IMR-90 (cell line): ENCODE measurements at regions not wholly inside any gene's neighbourhood (a gene's known extent, or its start where the extent isn't known, plus 50 kb on each side); places are given as distances from the start of the nearest gene placed in this dataset.
"Not testable (repeated sequence)": the region's sequence is repeated elsewhere in the genome, so short reads cannot be mapped to it uniquely, and the experiment has no call there.

ENCODE experiments used
- ATAC-seq: fragments of 200-7000 bp; cut with Tn5 transposase; 2 replicates; pipeline ENCODE4 v1.9.1; 2020; ENCODE audit warnings: low read depth, mild to moderate bottlenecking, moderate library complexity
- BruUV-seq: library from RNA; stranded (reverse); fragments of 400-500 nt; replicated peaks from 2 replicates; lab custom pipeline; 2021; lab: Mats Ljungman, UMichigan
- CTCF ChIA-PET: fragments of 300-600 bp; formaldehyde crosslinking; extraction: SDS; loops from one replicate; lab custom pipeline; 2021; ENCODE audit warnings: antibody characterized with exemption; lab: Yijun Ruan, JAX
- POLR2A ChIA-PET: fragments of 300-600 bp; sonication (Branson Sonifier 250); formaldehyde crosslinking; loops from one replicate; lab custom pipeline; 2022; ENCODE audit warnings: antibody characterized with exemption; ENCODE audit not compliant: unreplicated experiment; lab: Charles Lee
- DNase-seq: peaks from one replicate; pipeline ENCODE4 v3.0.0; 2013
- H2AFZ ChIP-seq: replicated peaks from 2 replicates; pipeline ENCODE3; 2013; ENCODE audit warnings: low read length, mild to moderate bottlenecking; ENCODE audit not compliant: poor library complexity
- H2AK5ac ChIP-seq: 2 replicates; pipeline ENCODE4 v1.6.1; 2013; ENCODE audit warnings: low read depth, low read length, inconsistent platforms
- H2AK9ac ChIP-seq: replicated peaks from 2 replicates; pipeline ENCODE3; 2013; ENCODE audit warnings: mild to moderate bottlenecking, low read depth, low read length, moderate library complexity; ENCODE audit not compliant: poor library complexity
- H2BK120ac ChIP-seq: 2 replicates; pipeline ENCODE4 v1.6.1; 2013; ENCODE audit warnings: low read depth, low read length, inconsistent platforms
- H2BK15ac ChIP-seq: 3 replicates; pipeline ENCODE4 v1.6.1; 2013; ENCODE audit warnings: low read depth, low read length, inconsistent platforms
- H2BK20ac ChIP-seq: 2 replicates; pipeline ENCODE4 v1.6.1; 2013; ENCODE audit warnings: low read depth, mild to moderate bottlenecking, inconsistent platforms, low read length, moderate library complexity
- H2BK5ac ChIP-seq: 2 replicates; pipeline ENCODE4 v1.6.1; 2013; ENCODE audit warnings: mild to moderate bottlenecking, low read depth, low read length, inconsistent platforms; ENCODE audit not compliant: poor library complexity, severe bottlenecking
- H3K14ac ChIP-seq: replicated peaks from 2 replicates; pipeline ENCODE4 v1.6.1; 2013; ENCODE audit warnings: low read depth, low read length, inconsistent platforms
- H3K18ac ChIP-seq: 2 replicates; pipeline ENCODE4 v1.6.1; 2013; ENCODE audit warnings: low read depth, low read length, control low read depth
- H3K23ac ChIP-seq: 2 replicates; pipeline ENCODE4 v1.6.1; 2013; ENCODE audit warnings: low read depth, low read length, inconsistent platforms
- H3K27ac ChIP-seq: 2 replicates; pipeline ENCODE4 v1.5.1; 2013; ENCODE audit warnings: mild to moderate bottlenecking, control low read depth, low read length; ENCODE audit not compliant: insufficient read depth
- H3K27me3 ChIP-seq: 2 replicates; pipeline ENCODE4 v1.6.1; 2013; ENCODE audit warnings: low read length; ENCODE audit not compliant: control insufficient read depth, insufficient read depth
- H3K36me3 ChIP-seq: 2 replicates; pipeline ENCODE4 v1.6.1; 2013; ENCODE audit warnings: low read length, mixed read lengths; ENCODE audit not compliant: control insufficient read depth, insufficient read depth
- H3K4ac ChIP-seq: 2 replicates; pipeline ENCODE4 v1.6.1; 2013; ENCODE audit warnings: low read depth, low read length, inconsistent platforms
- H3K4me1 ChIP-seq: 2 replicates; pipeline ENCODE4 v1.6.1; 2013; ENCODE audit warnings: low read length, mixed read lengths; ENCODE audit not compliant: control insufficient read depth, insufficient read depth
- H3K4me2 ChIP-seq: 2 replicates; pipeline ENCODE4 v1.6.1; 2013; ENCODE audit warnings: low read depth, mild to moderate bottlenecking, control low read depth, low read length, moderate library complexity
- H3K4me3 ChIP-seq: 2 replicates; pipeline ENCODE4 v1.5.1; 2013; ENCODE audit warnings: low read depth, mild to moderate bottlenecking, control low read depth, low read length, moderate library complexity; ENCODE audit not compliant: insufficient read depth
- H3K56ac ChIP-seq: 2 replicates; pipeline ENCODE4 v1.6.1; 2013; ENCODE audit warnings: low read length, inconsistent platforms; ENCODE audit not compliant: insufficient read depth; ENCODE audit errors: extremely low read depth
- H3K79me1 ChIP-seq, 2 experiments: 2 replicates each; pipeline ENCODE4 v1.6.1; 2013; ENCODE audit warnings: low read length in 2 of 2, inconsistent platforms in 1 of 2, low read depth in 1 of 2
- H3K9ac ChIP-seq: 2 replicates; pipeline ENCODE4 v1.6.1; 2013; ENCODE audit warnings: low read depth, low read length, control low read depth
- H3K9me1 ChIP-seq: 2 replicates; pipeline ENCODE4 v1.6.1; 2013; ENCODE audit warnings: low read length, inconsistent platforms; ENCODE audit not compliant: insufficient read depth
- H3K9me3 ChIP-seq: 2 replicates; pipeline ENCODE4 v1.6.1; 2013; ENCODE audit warnings: low read length; ENCODE audit not compliant: control insufficient read depth, insufficient read depth
- H4K20me1 ChIP-seq: 2 replicates; pipeline ENCODE4 v1.6.1; 2013; ENCODE audit warnings: low read length, inconsistent platforms; ENCODE audit not compliant: insufficient read depth
- H4K5ac ChIP-seq: 2 replicates; pipeline ENCODE4 v1.6.1; 2013; ENCODE audit warnings: mild to moderate bottlenecking, low read depth, low read length, control low read depth
- H4K8ac ChIP-seq, 2 experiments: 2 replicates each; pipeline ENCODE4 v1.6.1; 2013; ENCODE audit warnings: low read depth in 2 of 2, low read length in 2 of 2, control low read depth in 1 of 2, inconsistent platforms in 1 of 2
- H4K91ac ChIP-seq: 2 replicates; pipeline ENCODE4 v1.6.1; 2013; ENCODE audit warnings: low read depth, low read length, inconsistent platforms; ENCODE audit not compliant: insufficient read depth
- NFE2L2 ChIP-seq: fragments of 150-350 bp; IDR thresholded peaks from 2 replicates; pipeline ENCODE4 v1.6.1; 2016; ENCODE audit warnings: low read depth, mild to moderate bottlenecking, low read length
- POLR2A ChIP-seq: IDR thresholded peaks from 2 replicates; pipeline ENCODE4 v1.6.1; 2012; ENCODE audit warnings: mild to moderate bottlenecking, low read depth, low read length
- RCOR1 ChIP-seq: IDR thresholded peaks from 2 replicates; pipeline ENCODE4 v1.6.1; 2012; ENCODE audit warnings: mild to moderate bottlenecking, low read length, improper control_type of control experiment; ENCODE audit not compliant: insufficient replicate concordance
- WGBS, 2 experiments: methylation state at CpG; one replicate each; pipeline versions ENCODE4 v1.1.5 to v1.1.7; 2013; ENCODE audit warnings: missing lambda C conversion rate in 2 of 2; ENCODE audit not compliant: insufficient read length in 1 of 2; ENCODE audit errors: extremely low coverage in 2 of 2; 5-methylcytosine and 5-hydroxymethylcytosine counted together
- dilution Hi-C: fragments of 300-500 bp; cut with HindIII; formaldehyde crosslinking; loops from one replicate; pipeline ENCODE4 v1.14.3; 2018; ENCODE audit warnings: low sequenced_read_pairs; ENCODE audit not compliant: unreplicated experiment
- in situ Hi-C: fragments of 300-500 bp; cut with MboI; formaldehyde crosslinking; loops from 3 replicates; pipeline ENCODE4 v1.14.3; 2019; ENCODE audit warnings: low sequenced_read_pairs, inconsistent platforms, mixed read lengths
- intact Hi-C: fragments of 100-400 bp; cut with micrococcal nuclease; formaldehyde crosslinking; loops from 2 replicates; pipeline ENCODE4 v1.10.0; 2022
- TF ChIP-seq, protein P1 (sequence below): conservative IDR thresholded peaks from 2 replicates; pipeline ENCODE4 v1.5.1; 2012; ENCODE audit warnings: mild to moderate bottlenecking, low read depth, low read length, improper control_type of control experiment
- TF ChIP-seq, protein P2 (sequence below): fragments of 150-350 bp; IDR thresholded peaks from 2 replicates; pipeline ENCODE4 v1.6.1; 2016; ENCODE audit warnings: low read depth, mild to moderate bottlenecking, low read length, moderate library complexity, borderline replicate concordance
- TF ChIP-seq, protein P3 (sequence below): fragments of 150-350 bp; IDR thresholded peaks from 2 replicates; pipeline ENCODE4 v1.6.1; 2017; ENCODE audit warnings: mild to moderate bottlenecking, antibody characterized with exemption, low read length, low read depth

DNA sequence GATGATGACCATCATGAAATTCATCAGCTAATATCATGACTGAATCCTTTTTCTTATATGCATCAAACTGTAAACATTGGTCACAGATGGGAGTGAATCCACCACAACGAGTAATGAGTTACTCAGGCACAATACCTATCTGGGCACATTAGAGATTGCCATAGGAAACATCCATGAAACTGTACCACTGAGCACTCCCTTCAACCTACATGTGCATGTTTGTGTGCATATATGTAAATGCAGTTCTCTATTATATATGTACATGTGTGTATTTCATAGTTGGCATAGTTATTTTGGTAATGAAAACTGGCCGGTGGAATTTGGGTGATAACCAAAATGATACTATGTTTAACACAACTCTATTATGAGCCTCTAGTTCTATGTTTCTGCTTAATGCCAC lies 387.3 kb upstream of the ARRDC3 start:
- no peak overlapping the region for H2AK9ac ChIP-seq
- no CpG with 5 or more reads among the region's 2 CpGs for WGBS, 2 experiments
- no peaks in the 10 kb centered on the region for H3K4me1 ChIP-seq
- intact Hi-C loops (no loop called here), dilution Hi-C loops (no loop called here), in situ Hi-C loops (no loop called here)
- H3K4me3 ChIP-seq: no peak overlapping the region
- no peak overlapping the region for H3K27ac ChIP-seq
- no peaks in the 10 kb centered on the region for H3K36me3 ChIP-seq
- H2AFZ ChIP-seq: no peak overlapping the region
- no peak overlapping the region for H4K8ac ChIP-seq
- H3K18ac ChIP-seq: no peak overlapping the region
- no peak overlapping the region for H3K4me2 ChIP-seq
- ChIA-PET POLR2A (no interaction called here), CTCF (no interaction called here)
- no peaks in the 10 kb centered on the region for H3K79me1 ChIP-seq
- H2BK15ac ChIP-seq: no peak overlapping the region
- H3K9ac ChIP-seq: no peak overlapping the region
- TF ChIP-seq POLR2A: no peak
- TF ChIP-seq, protein P1, sequence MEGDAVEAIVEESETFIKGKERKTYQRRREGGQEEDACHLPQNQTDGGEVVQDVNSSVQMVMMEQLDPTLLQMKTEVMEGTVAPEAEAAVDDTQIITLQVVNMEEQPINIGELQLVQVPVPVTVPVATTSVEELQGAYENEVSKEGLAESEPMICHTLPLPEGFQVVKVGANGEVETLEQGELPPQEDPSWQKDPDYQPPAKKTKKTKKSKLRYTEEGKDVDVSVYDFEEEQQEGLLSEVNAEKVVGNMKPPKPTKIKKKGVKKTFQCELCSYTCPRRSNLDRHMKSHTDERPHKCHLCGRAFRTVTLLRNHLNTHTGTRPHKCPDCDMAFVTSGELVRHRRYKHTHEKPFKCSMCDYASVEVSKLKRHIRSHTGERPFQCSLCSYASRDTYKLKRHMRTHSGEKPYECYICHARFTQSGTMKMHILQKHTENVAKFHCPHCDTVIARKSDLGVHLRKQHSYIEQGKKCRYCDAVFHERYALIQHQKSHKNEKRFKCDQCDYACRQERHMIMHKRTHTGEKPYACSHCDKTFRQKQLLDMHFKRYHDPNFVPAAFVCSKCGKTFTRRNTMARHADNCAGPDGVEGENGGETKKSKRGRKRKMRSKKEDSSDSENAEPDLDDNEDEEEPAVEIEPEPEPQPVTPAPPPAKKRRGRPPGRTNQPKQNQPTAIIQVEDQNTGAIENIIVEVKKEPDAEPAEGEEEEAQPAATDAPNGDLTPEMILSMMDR: no peak
- TF ChIP-seq, protein P2, sequence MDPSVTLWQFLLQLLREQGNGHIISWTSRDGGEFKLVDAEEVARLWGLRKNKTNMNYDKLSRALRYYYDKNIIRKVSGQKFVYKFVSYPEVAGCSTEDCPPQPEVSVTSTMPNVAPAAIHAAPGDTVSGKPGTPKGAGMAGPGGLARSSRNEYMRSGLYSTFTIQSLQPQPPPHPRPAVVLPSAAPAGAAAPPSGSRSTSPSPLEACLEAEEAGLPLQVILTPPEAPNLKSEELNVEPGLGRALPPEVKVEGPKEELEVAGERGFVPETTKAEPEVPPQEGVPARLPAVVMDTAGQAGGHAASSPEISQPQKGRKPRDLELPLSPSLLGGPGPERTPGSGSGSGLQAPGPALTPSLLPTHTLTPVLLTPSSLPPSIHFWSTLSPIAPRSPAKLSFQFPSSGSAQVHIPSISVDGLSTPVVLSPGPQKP: no peak
- TF ChIP-seq RCOR1: no peak
- TF ChIP-seq NFE2L2: no peak
- TF ChIP-seq, protein P3, sequence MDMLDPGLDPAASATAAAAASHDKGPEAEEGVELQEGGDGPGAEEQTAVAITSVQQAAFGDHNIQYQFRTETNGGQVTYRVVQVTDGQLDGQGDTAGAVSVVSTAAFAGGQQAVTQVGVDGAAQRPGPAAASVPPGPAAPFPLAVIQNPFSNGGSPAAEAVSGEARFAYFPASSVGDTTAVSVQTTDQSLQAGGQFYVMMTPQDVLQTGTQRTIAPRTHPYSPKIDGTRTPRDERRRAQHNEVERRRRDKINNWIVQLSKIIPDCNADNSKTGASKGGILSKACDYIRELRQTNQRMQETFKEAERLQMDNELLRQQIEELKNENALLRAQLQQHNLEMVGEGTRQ: no peak
- H3K14ac ChIP-seq: no peak overlapping the region
- H3K9me1 ChIP-seq: no peaks in the 10 kb centered on the region
- H3K9me3 ChIP-seq: no peaks in the 10 kb centered on the region
- H4K91ac ChIP-seq: no peak overlapping the region
- no peak overlapping the region for H4K5ac ChIP-seq
- no peak overlapping the region for H2BK5ac ChIP-seq
- H3K4ac ChIP-seq: no peak overlapping the region
- H3K27me3 ChIP-seq: no peaks in the 10 kb centered on the region
- H3K23ac ChIP-seq: no peak overlapping the region
- BruUV-seq: no TSS peak
- DNase-seq (no peak), ATAC-seq (no peak)
- no peaks in the 10 kb centered on the region for H4K20me1 ChIP-seq
- H2BK20ac ChIP-seq: no peak overlapping the region
- H3K56ac ChIP-seq: no peak overlapping the region
- no peak overlapping the region for H2BK120ac ChIP-seq
- H2AK5ac ChIP-seq: no peak overlapping the region

DNA sequence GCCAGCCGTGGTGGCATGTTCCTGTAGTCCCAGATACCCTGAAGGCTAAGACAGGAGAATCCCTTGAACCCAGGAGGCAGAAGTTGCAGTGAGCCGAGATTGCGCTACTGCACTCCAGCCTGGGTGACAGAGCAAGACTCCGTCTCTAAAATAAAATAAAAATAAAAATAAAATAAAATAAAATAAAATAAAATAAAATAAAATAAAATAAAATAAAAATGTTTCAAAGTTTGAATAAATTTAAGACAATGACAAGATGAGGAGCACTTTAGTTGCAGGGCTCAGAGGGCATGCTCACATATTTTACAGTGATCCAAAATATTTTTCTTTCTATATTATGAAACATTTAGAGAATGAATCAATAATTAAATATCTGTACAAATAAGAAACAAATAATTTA lies 374.3 kb upstream of the ARRDC3 start:
- intact Hi-C loops, H2AK9ac ChIP-seq, H3K9ac ChIP-seq, H3K27me3 ChIP-seq, H2BK5ac ChIP-seq, H3K4me2 ChIP-seq, H4K91ac ChIP-seq, H3K36me3 ChIP-seq, H2BK15ac ChIP-seq, BruUV-seq, H3K9me1 ChIP-seq, POLR2A ChIA-PET, CTCF ChIA-PET, dilution Hi-C loops, H3K4me1 ChIP-seq, ATAC-seq, DNase-seq, H3K23ac ChIP-seq, H3K4me3 ChIP-seq, H4K5ac ChIP-seq, H3K56ac ChIP-seq, H4K20me1 ChIP-seq, H2BK120ac ChIP-seq, H2AFZ ChIP-seq, H3K18ac ChIP-seq, H2BK20ac ChIP-seq, H4K8ac ChIP-seq, H3K27ac ChIP-seq, H3K4ac ChIP-seq, in situ Hi-C loops, H2AK5ac ChIP-seq, H3K79me1 ChIP-seq, H3K14ac ChIP-seq, H3K9me3 ChIP-seq: not testable (repeated sequence)
- no CpG with 5 or more reads among the region's 4 CpGs for WGBS, 2 experiments
